Skeletal muscle cell (primary cell): ENCODE measurements at regions not wholly inside any gene's neighbourhood (a gene's known extent, or its start where the extent isn't known, plus 50 kb on each side); places are given as distances from the start of the nearest gene placed in this dataset.

Experiments
- DNase-seq: peaks from one replicate; pipeline ENCODE4 v3.0.0-alpha.2; 2010; ENCODE audit warnings: low read depth
- H3K4me3 ChIP-seq: 2 replicates; pipeline ENCODE4 v1.5.1; 2011; ENCODE audit warnings: low read depth, mild to moderate bottlenecking, control low read depth, low read length, moderate library complexity

DNA sequence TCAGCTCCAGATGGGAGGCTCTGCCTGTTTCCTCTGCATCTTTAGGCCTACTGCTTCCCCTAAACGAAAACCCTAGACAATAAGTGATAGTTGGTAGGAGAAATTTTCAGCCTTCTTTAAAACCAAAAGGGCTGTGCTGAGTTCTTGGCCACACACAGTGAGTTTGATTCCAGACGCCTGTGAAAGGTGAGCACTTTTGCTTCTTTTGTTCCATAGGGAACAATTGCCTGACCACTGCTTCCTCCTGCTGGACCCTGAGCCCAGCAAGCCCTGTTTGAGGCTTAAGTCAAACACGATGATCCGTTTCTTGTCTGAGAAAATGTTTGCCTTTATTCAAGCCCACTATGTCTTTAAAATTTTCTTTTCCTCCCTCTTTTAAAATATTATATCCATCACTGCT is 493.9 kb downstream of the ZIC1 start:
- H3K4me3 ChIP-seq: no peak overlapping the region
- DNase-seq: no peak

GRCh38 chr3:147904421-147904820 is 495.3 kb downstream of the ZIC1 start:
- no peak for DNase-seq
- no peak overlapping the region for H3K4me3 ChIP-seq

GRCh38 chr3:147906285-147906684 is 497.1 kb downstream of the ZIC1 start:
- no peak for DNase-seq
- H3K4me3 ChIP-seq: no peak overlapping the region

- no peak for DNase-seq
- no peak overlapping the region for H3K4me3 ChIP-seq
Measured at GRCh38 chr3:147914532-147914931, 505.4 kb downstream of the ZIC1 start.

GRCh38 chr3:147915057-147915456 is 505.9 kb downstream of the ZIC1 start:
- no peak overlapping the region for H3K4me3 ChIP-seq
- no peak for DNase-seq

GRCh38 chr3:147919496-147919895 is 510.3 kb downstream of the ZIC1 start:
- H3K4me3 ChIP-seq: no peak overlapping the region
- no peak for DNase-seq

DNA sequence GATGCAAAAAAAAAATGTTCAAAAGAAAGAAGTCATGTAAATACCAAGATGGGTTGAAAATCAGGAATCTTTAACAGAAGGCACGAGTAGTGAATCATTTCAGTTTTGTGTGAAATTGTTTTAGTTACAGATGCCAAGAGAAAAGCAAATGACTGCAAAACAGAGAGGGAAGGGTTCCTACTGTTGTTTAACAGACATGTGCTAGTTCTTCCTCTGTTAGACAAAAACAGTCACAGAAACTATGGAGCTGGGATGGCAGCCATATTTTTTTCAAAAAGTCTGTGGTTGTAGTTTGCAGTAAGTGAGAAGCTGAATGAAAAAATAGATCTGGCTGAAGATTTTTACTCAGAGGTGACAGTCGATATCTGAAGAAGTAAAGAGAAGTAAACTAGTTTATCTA is 511.9 kb downstream of the ZIC1 start:
- no peak overlapping the region for H3K4me3 ChIP-seq
- DNase-seq: no peak

GRCh38 chr3:147924755-147925154 is 515.6 kb downstream of the ZIC1 start:
- DNase-seq: no peak
- H3K4me3 ChIP-seq: no peak overlapping the region

- no peak for DNase-seq
Measured at GRCh38 chr3:147925272-147925671, 516.1 kb downstream of the ZIC1 start.

DNA sequence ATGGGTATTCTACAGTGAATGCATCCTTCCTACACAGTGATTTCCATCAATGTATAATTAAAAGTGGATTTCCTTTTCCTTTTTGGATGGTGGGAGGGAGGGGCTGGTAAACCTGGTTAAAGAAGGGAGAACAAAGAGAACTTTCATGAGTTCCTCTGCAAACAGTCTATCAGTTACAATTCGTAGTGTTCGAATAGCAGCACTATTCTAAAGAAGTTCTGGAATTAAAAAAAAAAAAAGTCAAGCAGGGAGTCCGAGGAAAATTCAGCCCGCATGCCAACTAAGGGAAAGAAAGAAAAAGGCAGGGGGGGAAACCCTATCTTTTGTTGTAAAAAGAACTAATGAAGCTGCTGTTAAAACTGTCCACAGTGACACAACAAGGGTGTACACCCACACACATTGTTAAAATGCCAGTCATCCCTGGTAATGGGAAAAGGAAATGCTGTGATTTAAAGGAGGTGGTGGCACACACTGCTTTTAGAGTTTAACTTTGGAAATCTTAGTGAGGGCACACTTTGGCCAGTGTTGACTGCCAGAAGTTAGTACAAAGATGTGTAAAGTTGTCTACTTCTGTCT is 521.2 kb downstream of the ZIC1 start:
- no peak for DNase-seq
- no peak overlapping the region for H3K4me3 ChIP-seq

More at GRCh38 chr3:147925272-147925671, 516.1 kb downstream of the ZIC1 start:
- no peak overlapping the region for H3K4me3 ChIP-seq

DNA sequence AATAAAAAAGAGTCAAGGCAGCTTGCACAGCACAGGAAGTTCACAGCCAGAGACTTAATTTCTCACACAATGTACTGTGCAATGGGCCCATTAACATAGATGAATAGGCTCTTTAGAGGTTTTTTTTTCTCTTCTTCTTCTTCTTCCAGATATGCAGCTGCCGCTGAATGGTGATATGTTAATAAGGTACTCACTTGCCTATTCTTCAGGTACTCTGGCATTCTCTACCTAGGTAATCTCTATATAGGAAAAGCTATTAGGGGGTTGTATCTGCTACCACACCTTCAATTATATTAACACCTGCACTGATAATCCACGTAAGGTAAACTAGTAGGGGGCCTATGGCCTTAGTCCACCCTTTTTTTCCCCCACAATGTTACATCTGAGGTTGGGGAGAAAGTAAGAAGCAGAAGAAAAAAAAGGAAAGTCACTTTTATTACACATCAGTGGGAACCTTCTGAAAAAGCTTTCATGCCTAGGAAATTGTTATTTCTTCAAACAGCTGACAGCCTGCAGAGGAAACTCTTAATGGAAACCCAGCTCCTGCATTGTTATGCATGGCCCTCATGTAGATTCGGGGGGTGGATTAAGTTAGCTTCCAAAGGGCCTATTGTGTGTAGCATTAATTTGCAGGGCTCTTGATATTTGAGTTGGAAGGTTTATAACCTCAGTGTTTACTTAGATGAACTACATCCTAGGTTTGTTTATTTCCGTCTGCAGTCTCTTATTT is 525.5 kb downstream of the ZIC1 start:
- no peak for DNase-seq
- H3K4me3 ChIP-seq: no peak overlapping the region

DNA sequence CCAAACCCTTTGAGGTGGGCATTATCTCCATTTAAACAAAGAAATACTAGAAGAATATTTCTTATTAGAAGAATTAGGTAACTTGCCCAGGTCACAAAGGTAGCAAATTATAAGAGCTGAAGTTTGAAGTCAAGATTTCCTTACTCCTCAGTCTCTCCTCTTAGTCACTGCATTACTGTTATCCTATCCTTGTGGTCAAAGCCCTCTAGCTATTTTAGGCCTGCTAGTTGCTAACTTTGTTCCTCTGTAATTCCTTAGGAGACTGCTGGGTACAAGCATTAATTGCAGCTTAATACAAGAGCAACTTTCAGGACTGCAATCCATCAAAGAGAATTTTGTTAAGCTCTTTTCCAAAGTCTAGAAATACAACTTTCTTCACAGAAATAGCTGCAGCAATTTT is 528.2 kb downstream of the ZIC1 start:
- H3K4me3 ChIP-seq: no peak overlapping the region
- DNase-seq: no peak

DNA sequence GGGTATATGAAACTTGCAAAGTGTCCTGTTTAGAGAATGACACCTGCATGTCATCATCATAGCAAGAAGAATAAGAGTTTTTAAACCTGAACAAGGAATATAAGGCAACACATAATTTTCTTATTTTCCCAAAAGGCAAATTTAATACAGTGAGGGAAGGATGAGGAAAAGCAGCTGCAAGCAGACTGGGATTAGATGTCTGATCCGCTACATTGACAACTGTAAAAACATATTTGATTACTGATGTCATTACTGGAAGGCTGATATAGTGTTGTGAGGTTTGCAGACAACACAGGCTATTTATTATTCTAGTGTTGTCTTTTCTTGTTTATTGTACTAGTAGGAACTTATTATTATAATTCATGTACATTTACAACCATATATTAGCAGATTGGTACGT is 528.7 kb downstream of the ZIC1 start:
- H3K4me3 ChIP-seq: no peak overlapping the region
- no peak for DNase-seq

DNA sequence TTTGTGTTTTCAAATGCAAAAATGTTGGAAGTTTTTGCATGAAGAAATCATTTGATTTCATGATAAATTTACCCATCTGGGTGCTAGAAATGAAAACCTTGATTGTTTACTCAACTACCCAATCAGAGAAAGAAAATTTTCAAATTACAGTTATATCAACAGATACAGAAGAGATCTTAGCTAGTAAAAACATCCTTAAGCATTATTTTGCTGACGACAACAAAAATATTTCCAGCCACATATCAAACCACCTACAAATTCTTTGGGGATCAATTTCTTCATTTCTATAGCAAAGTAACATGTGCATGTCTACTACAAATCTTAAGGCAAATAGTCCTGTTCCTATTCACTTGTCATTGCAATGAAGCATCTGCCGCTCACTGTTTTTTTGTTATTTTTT is 530.3 kb downstream of the ZIC1 start:
- no peak for DNase-seq
- H3K4me3 ChIP-seq: peak overlapping the region; percentile 41

- no peak for DNase-seq
- H3K4me3 ChIP-seq: peak overlapping the region; percentile 41
Measured at GRCh38 chr3:147939839-147940238, 530.7 kb downstream of the ZIC1 start.

GRCh38 chr3:147940405-147941193 is 531.4 kb downstream of the ZIC1 start:
- no peak for DNase-seq
- H3K4me3 ChIP-seq: peak overlapping the region; percentile 41

GRCh38 chr3:147941969-147942368 is 532.8 kb downstream of the ZIC1 start:
- DNase-seq: no peak

GRCh38 chr3:147943265-147943945 is 534.2 kb downstream of the ZIC1 start:
- DNase-seq: peak; percentile 85
- no peak overlapping the region for H3K4me3 ChIP-seq

More at GRCh38 chr3:147941969-147942368, 532.8 kb downstream of the ZIC1 start:
- H3K4me3 ChIP-seq: no peak overlapping the region

DNA sequence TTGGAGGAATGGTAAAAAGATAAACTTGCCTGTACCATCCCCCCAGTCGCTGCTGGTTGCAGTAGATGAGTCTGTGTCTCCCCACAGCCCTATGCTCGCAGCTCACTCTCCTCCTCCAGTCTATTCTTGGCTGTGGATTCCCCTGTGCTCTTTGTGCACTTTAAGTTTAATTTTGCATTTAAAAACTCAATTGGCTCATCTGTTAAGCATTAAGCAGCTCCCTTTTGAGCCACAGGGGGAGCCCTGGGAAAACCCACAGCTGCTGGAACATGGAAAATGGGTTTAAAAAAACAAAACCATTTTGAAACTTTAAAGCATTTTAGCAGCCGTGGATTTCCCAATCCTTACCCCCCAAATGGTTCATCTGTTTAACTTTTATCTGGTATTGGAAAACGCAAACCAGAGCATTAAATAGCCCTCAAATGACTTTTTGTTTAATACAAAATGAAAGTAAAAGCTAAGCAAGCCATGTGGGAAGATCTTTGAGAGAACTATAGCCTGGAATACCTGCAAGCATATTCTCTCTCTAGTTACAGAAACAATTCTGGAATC is 536.9 kb downstream of the ZIC1 start:
- peak; percentile 93 for DNase-seq
- peak overlapping the region; percentile 33 for H3K4me3 ChIP-seq

- DNase-seq: no peak
- no peak overlapping the region for H3K4me3 ChIP-seq
Measured at GRCh38 chr3:147956615-147957014, 547.5 kb downstream of the ZIC1 start.
